ENCODE measurements at regions not wholly inside any gene's neighbourhood (a gene's known extent, or its start where the extent isn't known, plus 50 kb on each side); places are given as distances from the start of the nearest gene placed in this dataset.

- TF ChIP-seq CTCF (IDR thresholded peaks at IDR 0.05 in 4 of 5, conservative IDR thresholded peaks at IDR 0.05 in 1 of 5), result no peak
- no peak for TF ChIP-seq POLR2A (IDR thresholded peaks at IDR 0.05)
Observed at GRCh38 chr1:104646233-104646632, 896.5 kb downstream of the AMY1C start.
